ENCODE measurements at regions not wholly inside any gene's neighbourhood (a gene's known extent, or its start where the extent isn't known, plus 50 kb on each side); places are given as distances from the start of the nearest gene placed in this dataset.

DNA sequence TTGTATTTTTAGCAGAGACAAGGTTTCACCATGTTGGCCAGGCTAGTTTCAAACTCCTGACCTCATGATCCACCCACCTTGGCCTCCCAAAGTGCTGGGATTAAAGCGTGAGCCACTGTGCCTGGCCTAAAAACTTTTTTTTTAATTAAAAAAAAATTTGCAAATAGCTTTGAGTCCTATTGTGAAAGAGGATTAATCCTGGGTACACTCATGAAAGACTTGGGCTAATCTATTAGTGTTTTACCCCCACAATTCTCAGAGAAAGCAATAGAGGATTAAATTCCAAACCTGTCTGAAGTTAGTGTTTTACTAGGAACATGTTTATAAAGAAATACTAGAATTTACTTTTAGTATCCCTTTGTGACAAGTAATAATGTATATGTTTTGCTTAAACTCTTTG is 76.9 kb upstream of the ITGB1 start:
- H3K9ac ChIP-seq (ENCODE audit: extremely low read depth, low read length, poor library complexity, severe bottlenecking), result no peak overlapping the region
- Mint-ChIP-seq H3K36me3 (ENCODE audit: low read depth) (no peaks in the 10 kb centered on the region), H3K9me3 (no peaks in the 10 kb centered on the region), H3K4me3 (no peak overlapping the region), H3K27ac (no peak overlapping the region), H3K4me1 (peaks cover 12% of the 10 kb centered on the region), H3K27me3 (ENCODE audit: insufficient read depth) (peaks cover 13% of the 10 kb centered on the region)
- no peaks in the 10 kb centered on the region for H3K4me1 ChIP-seq (ENCODE audit: control insufficient read depth, insufficient read depth, low read length)
- no peaks in the 10 kb centered on the region for H3K27me3 ChIP-seq (ENCODE audit: control insufficient read depth, insufficient read depth, low read length, poor library complexity, severe bottlenecking)
- peaks cover 9% of the 10 kb centered on the region for H3K9me3 ChIP-seq (ENCODE audit: control insufficient read depth, low read length)
- no peak for DNase-seq
- WGBS, 2 experiments (ENCODE audit: insufficient coverage in 1 of 2, insufficient read length in 1 of 2), result 100% methylated on average over 1 of the region's 1 CpG; no CpG with 5 or more reads in 1 of the 2 experiments
- H3K36me3 ChIP-seq (ENCODE audit: control insufficient read depth, insufficient read depth, low read length), result no peaks in the 10 kb centered on the region
- TF ChIP-seq, protein P1, sequence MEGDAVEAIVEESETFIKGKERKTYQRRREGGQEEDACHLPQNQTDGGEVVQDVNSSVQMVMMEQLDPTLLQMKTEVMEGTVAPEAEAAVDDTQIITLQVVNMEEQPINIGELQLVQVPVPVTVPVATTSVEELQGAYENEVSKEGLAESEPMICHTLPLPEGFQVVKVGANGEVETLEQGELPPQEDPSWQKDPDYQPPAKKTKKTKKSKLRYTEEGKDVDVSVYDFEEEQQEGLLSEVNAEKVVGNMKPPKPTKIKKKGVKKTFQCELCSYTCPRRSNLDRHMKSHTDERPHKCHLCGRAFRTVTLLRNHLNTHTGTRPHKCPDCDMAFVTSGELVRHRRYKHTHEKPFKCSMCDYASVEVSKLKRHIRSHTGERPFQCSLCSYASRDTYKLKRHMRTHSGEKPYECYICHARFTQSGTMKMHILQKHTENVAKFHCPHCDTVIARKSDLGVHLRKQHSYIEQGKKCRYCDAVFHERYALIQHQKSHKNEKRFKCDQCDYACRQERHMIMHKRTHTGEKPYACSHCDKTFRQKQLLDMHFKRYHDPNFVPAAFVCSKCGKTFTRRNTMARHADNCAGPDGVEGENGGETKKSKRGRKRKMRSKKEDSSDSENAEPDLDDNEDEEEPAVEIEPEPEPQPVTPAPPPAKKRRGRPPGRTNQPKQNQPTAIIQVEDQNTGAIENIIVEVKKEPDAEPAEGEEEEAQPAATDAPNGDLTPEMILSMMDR (conservative IDR thresholded peaks at IDR 0.05), result no peak
- H3K4me3 ChIP-seq (ENCODE audit: low read length), result no peak overlapping the region
- H3K27ac ChIP-seq (ENCODE audit: low read depth, low read length), result no peak overlapping the region

DNA sequence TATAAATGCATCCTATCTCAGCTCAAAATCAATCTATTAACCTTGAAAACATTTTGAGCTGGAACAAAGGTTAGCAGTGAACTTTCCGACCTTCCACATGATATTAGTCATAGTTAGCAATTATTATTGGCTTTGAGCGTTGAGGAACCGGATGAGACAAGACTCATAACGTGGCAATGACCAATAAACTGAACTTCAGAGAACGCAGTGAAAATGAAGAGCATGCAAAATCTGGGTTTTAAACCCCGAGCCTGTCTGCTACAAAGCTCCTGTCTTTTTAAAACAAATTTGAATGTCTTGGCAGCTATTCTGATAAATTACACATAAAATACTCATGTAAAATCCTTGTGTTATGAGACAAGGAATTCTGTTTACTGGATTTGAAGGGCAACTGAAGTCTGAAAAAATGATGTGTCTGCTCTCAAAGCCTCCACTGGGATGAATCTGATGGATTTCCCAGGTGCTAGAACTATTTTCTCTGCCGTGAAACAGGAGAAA is 74.7 kb upstream of the ITGB1 start:
- H3K36me3 ChIP-seq (ENCODE audit: control insufficient read depth, insufficient read depth, low read length), result no peaks in the 10 kb centered on the region
- Mint-ChIP-seq H3K27me3 (ENCODE audit: insufficient read depth) (peaks cover 9% of the 10 kb centered on the region), H3K4me1 (no peaks in the 10 kb centered on the region), H3K4me3 (no peak overlapping the region), H3K27ac (no peak overlapping the region), H3K9me3 (no peaks in the 10 kb centered on the region), H3K36me3 (ENCODE audit: low read depth) (no peaks in the 10 kb centered on the region)
- no peak overlapping the region for H3K9ac ChIP-seq (ENCODE audit: extremely low read depth, low read length, poor library complexity, severe bottlenecking)
- DNase-seq, result no peak
- TF ChIP-seq, protein P1 (conservative IDR thresholded peaks at IDR 0.05), result no peak
- no peak overlapping the region for H3K27ac ChIP-seq (ENCODE audit: low read depth, low read length)
- no peak overlapping the region for H3K4me3 ChIP-seq (ENCODE audit: low read length)
- WGBS, 2 experiments (ENCODE audit: insufficient coverage in 1 of 2, insufficient read length in 1 of 2), result 88 to 89% methylated on average over 5 to 7 of the region's 7 CpGs
- H3K27me3 ChIP-seq (ENCODE audit: control insufficient read depth, insufficient read depth, low read length, poor library complexity, severe bottlenecking), result no peaks in the 10 kb centered on the region
- H3K4me1 ChIP-seq (ENCODE audit: control insufficient read depth, insufficient read depth, low read length), result no peaks in the 10 kb centered on the region
- peaks cover 9% of the 10 kb centered on the region for H3K9me3 ChIP-seq (ENCODE audit: control insufficient read depth, low read length)

DNA sequence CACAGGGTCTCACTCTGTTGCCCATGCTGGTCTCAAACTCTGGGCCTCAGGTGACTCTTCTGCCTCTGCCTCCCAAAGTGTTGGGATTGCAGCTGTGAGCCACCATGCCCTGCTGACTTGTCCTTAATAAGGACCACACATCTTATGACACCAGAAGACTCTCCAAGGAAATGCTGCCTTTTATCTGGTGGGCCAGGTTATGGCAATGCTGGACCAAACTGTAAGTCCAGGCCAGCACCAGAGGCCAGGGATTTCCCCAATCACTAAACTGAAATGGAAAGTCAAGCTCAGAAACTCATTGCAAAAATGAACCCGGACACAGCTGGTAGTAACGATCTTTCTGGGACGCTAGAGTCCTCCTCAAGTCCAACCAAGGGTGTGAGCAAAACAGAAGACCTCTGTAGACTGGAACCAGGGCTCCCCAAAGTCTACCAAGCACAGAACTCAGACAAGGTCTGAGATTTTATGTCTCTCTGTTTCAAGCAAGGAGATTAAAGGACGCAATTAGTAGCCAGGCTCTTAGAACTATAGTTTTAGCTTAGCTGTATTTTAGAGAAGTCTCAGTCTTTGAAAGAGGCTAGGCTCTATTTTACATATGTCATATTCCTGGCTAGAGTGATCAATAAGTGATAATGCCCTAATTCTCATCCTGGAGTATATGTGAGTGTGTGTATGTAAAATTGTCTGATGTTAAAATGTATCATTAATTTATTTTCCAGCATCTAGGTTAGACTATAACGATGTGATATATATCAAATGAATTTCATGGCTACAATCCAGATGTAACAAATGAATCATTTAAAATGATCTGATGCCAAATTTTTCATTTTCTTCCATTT is 74.0 kb upstream of the ITGB1 start:
- no peak for DNase-seq
- 89 to 93% methylated on average over 4 to 5 of the region's 5 CpGs for WGBS, 2 experiments (ENCODE audit: insufficient coverage in 1 of 2, insufficient read length in 1 of 2)
- no peaks in the 10 kb centered on the region for H3K36me3 ChIP-seq (ENCODE audit: control insufficient read depth, insufficient read depth, low read length)
- no peak overlapping the region for H3K4me3 Mint-ChIP-seq
- H3K27ac Mint-ChIP-seq, result no peak overlapping the region
- H3K9me3 Mint-ChIP-seq, result no peaks in the 10 kb centered on the region
- no peak overlapping the region for H3K9ac ChIP-seq (ENCODE audit: extremely low read depth, low read length, poor library complexity, severe bottlenecking)
- H3K27me3 Mint-ChIP-seq (ENCODE audit: insufficient read depth), result peaks cover 3% of the 10 kb centered on the region
- peaks cover 3% of the 10 kb centered on the region for H3K9me3 ChIP-seq (ENCODE audit: control insufficient read depth, low read length)
- TF ChIP-seq, protein P1 (conservative IDR thresholded peaks at IDR 0.05), result no peak
- no peaks in the 10 kb centered on the region for H3K27me3 ChIP-seq (ENCODE audit: control insufficient read depth, insufficient read depth, low read length, poor library complexity, severe bottlenecking)
- no peak overlapping the region for H3K27ac ChIP-seq (ENCODE audit: low read depth, low read length)
- H3K4me1 ChIP-seq (ENCODE audit: control insufficient read depth, insufficient read depth, low read length), result no peaks in the 10 kb centered on the region
- no peak overlapping the region for H3K4me3 ChIP-seq (ENCODE audit: low read length)
- no peaks in the 10 kb centered on the region for H3K36me3 Mint-ChIP-seq (ENCODE audit: low read depth)
- no peaks in the 10 kb centered on the region for H3K4me1 Mint-ChIP-seq

All from endodermal cell (in vitro differentiated cells).